HEK293T (cell line): ENCODE measurements at regions not wholly inside any gene's neighbourhood (a gene's known extent, or its start where the extent isn't known, plus 50 kb on each side); places are given as distances from the start of the nearest gene placed in this dataset.

Experiments
- CTCF ChIA-PET: fragments of 350-600 bp; formaldehyde crosslinking; extraction: SDS; loops from one replicate; lab custom pipeline; 2021; ENCODE audit warnings: antibody characterized with exemption, inconsistent platforms; lab: Yijun Ruan, JAX
- POLR2A ChIA-PET: fragments of 350-600 bp; formaldehyde crosslinking; extraction: SDS; loops from one replicate; lab custom pipeline; 2020; ENCODE audit warnings: antibody characterized with exemption, inconsistent platforms; lab: Yijun Ruan, JAX
- DNase-seq: peaks from one replicate; pipeline ENCODE4 v3.0.0; 2012; ENCODE audit warnings: mixed read lengths; ENCODE audit errors: extremely low spot score
- ARNT ChIP-seq: fragments of 450-650 bp; IDR thresholded peaks from 2 replicates; pipeline ENCODE4 v1.6.1; 2017; ENCODE audit warnings: mild to moderate bottlenecking
- BHLHE40 ChIP-seq: fragments of 450-650 bp; IDR thresholded peaks from 2 replicates; pipeline ENCODE4 v1.6.1; 2016; ENCODE audit warnings: mild to moderate bottlenecking, moderate library complexity, borderline replicate concordance
- CTBP1 ChIP-seq: fragments of 450-650 bp; IDR thresholded peaks from 2 replicates; pipeline ENCODE4 v1.6.1; 2016; ENCODE audit warnings: borderline replicate concordance
- ELF4 ChIP-seq: fragments of 450-650 bp; IDR thresholded peaks from 2 replicates; pipeline ENCODE4 v1.6.1; 2017; ENCODE audit warnings: antibody characterized with exemption
- FOXA1 ChIP-seq: fragments of 450-650 bp; IDR thresholded peaks from 2 replicates; pipeline ENCODE4 v1.6.1; 2016; ENCODE audit warnings: mild to moderate bottlenecking
- FOXK2 ChIP-seq: fragments of 450-650 bp; IDR thresholded peaks from 2 replicates; pipeline ENCODE4 v1.6.1; 2016; ENCODE audit warnings: mild to moderate bottlenecking
- FOXM1 ChIP-seq: fragments of 450-650 bp; IDR thresholded peaks from 2 replicates; pipeline ENCODE4 v1.6.1; 2017; ENCODE audit warnings: mild to moderate bottlenecking, borderline replicate concordance
- HDGF ChIP-seq: fragments of 450-650 bp; IDR thresholded peaks from 2 replicates; pipeline ENCODE4 v1.6.1; 2017; ENCODE audit warnings: antibody characterized with exemption, borderline replicate concordance
- L3MBTL2 ChIP-seq: fragments of 450-650 bp; conservative IDR thresholded peaks from 2 replicates; pipeline ENCODE4 v1.6.1; 2016; ENCODE audit warnings: mild to moderate bottlenecking
- LEF1 ChIP-seq: fragments of 450-650 bp; IDR thresholded peaks from 2 replicates; pipeline ENCODE4 v1.6.1; 2017; ENCODE audit warnings: mild to moderate bottlenecking, borderline replicate concordance
- NFRKB ChIP-seq: fragments of 450-650 bp; IDR thresholded peaks from 2 replicates; pipeline ENCODE4 v1.6.1; 2016; ENCODE audit warnings: mild to moderate bottlenecking, moderate library complexity
- SP1 ChIP-seq: fragments of 450-650 bp; IDR thresholded peaks from 2 replicates; pipeline ENCODE4 v1.6.1; 2017
- SUZ12 ChIP-seq: fragments of 450-650 bp; IDR thresholded peaks from 2 replicates; pipeline ENCODE4 v1.6.1; 2016; ENCODE audit warnings: mild to moderate bottlenecking
- TARDBP ChIP-seq: fragments of 450-650 bp; IDR thresholded peaks from 2 replicates; pipeline ENCODE4 v1.6.1; 2016
- ZNF384 ChIP-seq: fragments of 450-650 bp; IDR thresholded peaks from 2 replicates; pipeline ENCODE4 v1.6.1; 2016
- TF ChIP-seq, protein P1 (sequence below): fragments of 450-650 bp; IDR thresholded peaks from 2 replicates; pipeline ENCODE4 v1.6.1; 2016

GRCh38 chr5:66247176-66247960 is 103.3 kb downstream of the SREK1 start:
- DNase-seq: no peak
- ChIA-PET CTCF (no interaction called here), POLR2A (no interaction called here)
- no peak for TF ChIP-seq HDGF
- no peak for TF ChIP-seq L3MBTL2
- no peak for TF ChIP-seq ZNF384
- no peak for TF ChIP-seq ELF4
- no peak for TF ChIP-seq NFRKB
- TF ChIP-seq LEF1: no peak
- no peak for TF ChIP-seq FOXM1
- TF ChIP-seq, protein P1, sequence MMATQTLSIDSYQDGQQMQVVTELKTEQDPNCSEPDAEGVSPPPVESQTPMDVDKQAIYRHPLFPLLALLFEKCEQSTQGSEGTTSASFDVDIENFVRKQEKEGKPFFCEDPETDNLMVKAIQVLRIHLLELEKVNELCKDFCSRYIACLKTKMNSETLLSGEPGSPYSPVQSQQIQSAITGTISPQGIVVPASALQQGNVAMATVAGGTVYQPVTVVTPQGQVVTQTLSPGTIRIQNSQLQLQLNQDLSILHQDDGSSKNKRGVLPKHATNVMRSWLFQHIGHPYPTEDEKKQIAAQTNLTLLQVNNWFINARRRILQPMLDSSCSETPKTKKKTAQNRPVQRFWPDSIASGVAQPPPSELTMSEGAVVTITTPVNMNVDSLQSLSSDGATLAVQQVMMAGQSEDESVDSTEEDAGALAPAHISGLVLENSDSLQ: no peak
- no peak for TF ChIP-seq FOXK2
- TF ChIP-seq FOXA1: no peak
- TF ChIP-seq ARNT: no peak
- no peak for TF ChIP-seq CTBP1

- CTCF ChIA-PET: interaction anchor here (1.1 kb wide), 1 partner anchor 57 kb away, joined by 3 read pairs; no protein-coding TSS in a partner anchor
- TF ChIP-seq BHLHE40 (no peak), SUZ12 (no peak), L3MBTL2 (no peak), FOXA1 (no peak), SP1 (no peak), ARNT (no peak), ZNF384 (no peak), FOXK2 (no peak), CTBP1 (no peak), HDGF (no peak), ELF4 (no peak)
- TF ChIP-seq, protein P1: no peak
- no peak for DNase-seq
- POLR2A ChIA-PET: no interaction called here
These were observed 104.8 kb downstream of the SREK1 start for GRCh38 chr5:66248874-66249273.

DNA sequence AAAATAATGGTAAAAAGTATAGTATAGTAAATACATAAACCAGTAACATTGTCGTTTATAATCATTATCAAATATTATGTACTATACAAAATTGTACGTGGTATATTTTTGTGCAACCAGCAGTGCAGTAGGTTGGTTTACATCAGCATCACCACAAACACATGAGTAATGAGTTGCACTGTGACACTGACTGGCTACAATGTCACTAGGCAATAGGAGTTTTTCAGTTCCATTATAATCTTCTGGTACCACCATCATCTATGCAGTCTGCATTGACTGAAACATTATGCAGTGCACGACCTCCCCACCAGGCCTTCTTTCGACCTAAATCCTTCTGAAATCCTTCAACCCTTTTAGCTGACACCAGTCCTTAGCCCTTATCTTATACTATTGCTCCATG is 105.8 kb downstream of the SREK1 start:
- ChIA-PET CTCF (interaction anchor here (0.6 to 1.1 kb wide), 2 partner anchors 30 to 56 kb away, joined by 3 read pairs; no protein-coding TSS in a partner anchor), POLR2A (no interaction called here)
- TF ChIP-seq SUZ12: no peak
- no peak for TF ChIP-seq BHLHE40

GRCh38 chr5:66252849-66253248 is 108.7 kb downstream of the SREK1 start:
- CTCF ChIA-PET: interaction anchor here (0.6 kb wide), 1 partner anchor 545 kb away, joined by 3 read pairs; no protein-coding TSS in a partner anchor
- TF ChIP-seq ELF4 (no peak), L3MBTL2 (no peak), CTBP1 (no peak), FOXK2 (no peak), FOXA1 (no peak), ARNT (no peak), FOXM1 (no peak), HDGF (no peak), ZNF384 (no peak)
- TF ChIP-seq, protein P1: no peak
- POLR2A ChIA-PET: no interaction called here
- no peak for DNase-seq

More for the DNA sequence above, 105.8 kb downstream of the SREK1 start:
- no peak for DNase-seq

GRCh38 chr5:66255714-66256113 is 111.6 kb downstream of the SREK1 start:
- TF ChIP-seq FOXK2: no peak
- TF ChIP-seq, protein P1: no peak
- TF ChIP-seq L3MBTL2: no peak
- TF ChIP-seq NFRKB: no peak
- TF ChIP-seq LEF1: no peak
- no peak for TF ChIP-seq HDGF
- no peak for TF ChIP-seq FOXA1
- no peak for TF ChIP-seq TARDBP
- no peak for TF ChIP-seq ARNT
- no peak for TF ChIP-seq SP1
- no peak for TF ChIP-seq SUZ12
- TF ChIP-seq ELF4: no peak
- no peak for TF ChIP-seq ZNF384
- no peak for TF ChIP-seq FOXM1
- no peak for TF ChIP-seq CTBP1
- TF ChIP-seq BHLHE40: no peak
- DNase-seq: no peak
- POLR2A ChIA-PET: no interaction called here
- CTCF ChIA-PET: no interaction called here

DNA sequence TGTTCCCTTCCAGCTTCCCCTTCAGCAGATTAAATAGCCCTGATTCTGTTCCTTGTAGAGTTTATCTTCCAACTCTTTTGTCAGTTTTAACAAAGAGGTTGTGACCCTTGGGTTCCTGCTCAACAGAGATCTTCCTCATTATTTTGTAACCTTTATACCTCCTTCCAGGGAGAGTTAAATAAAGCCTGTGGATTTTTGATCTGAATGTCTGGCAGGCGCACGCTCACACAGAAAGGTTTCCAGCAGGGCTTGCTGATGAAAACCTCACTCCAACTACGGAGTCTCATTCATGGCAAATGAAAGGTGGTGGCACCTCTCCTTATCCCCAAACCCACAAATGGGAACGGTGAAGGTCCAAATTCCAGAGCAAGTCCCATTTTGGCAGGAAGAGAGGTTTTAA is 129.0 kb downstream of the SREK1 start:
- ChIA-PET POLR2A (no interaction called here), CTCF (no interaction called here)
- no peak for TF ChIP-seq FOXA1
- no peak for TF ChIP-seq TARDBP
- no peak for TF ChIP-seq LEF1
- no peak for TF ChIP-seq ARNT
- TF ChIP-seq ZNF384: no peak
- no peak for TF ChIP-seq ELF4
- no peak for TF ChIP-seq CTBP1
- TF ChIP-seq, protein P1: no peak
- no peak for TF ChIP-seq SUZ12
- no peak for TF ChIP-seq BHLHE40
- TF ChIP-seq FOXK2: no peak
- TF ChIP-seq NFRKB: no peak
- TF ChIP-seq SP1: no peak
- TF ChIP-seq FOXM1: no peak
- no peak for TF ChIP-seq HDGF
- TF ChIP-seq L3MBTL2: no peak
- DNase-seq: no peak
